Sigmoid colon (tissue), 3 donors: ENCODE measurements at regions not wholly inside any gene's neighbourhood (a gene's known extent, or its start where the extent isn't known, plus 50 kb on each side); places are given as distances from the start of the nearest gene placed in this dataset.

Experiments used
- POLR2A ChIP-seq, 2 donors: fragments of 450-650 bp; IDR thresholded peaks; one replicate each; pipeline ENCODE4 v1.6.1; 2016; ENCODE audit warnings: antibody characterized with exemption in 2 of 2, mild to moderate bottlenecking in 2 of 2, moderate library complexity in 2 of 2
- TF ChIP-seq, protein P1 (sequence below), 4 experiments: fragments of 450-650 bp in 3 of 4; fragments of 200-600 bp in 1 of 4; IDR thresholded peaks; one replicate each; pipeline ENCODE4 v1.5.1; 2016 to 2019; ENCODE audit warnings: antibody characterized with exemption in 4 of 4, mild to moderate bottlenecking in 3 of 4, moderate library complexity in 2 of 4

DNA sequence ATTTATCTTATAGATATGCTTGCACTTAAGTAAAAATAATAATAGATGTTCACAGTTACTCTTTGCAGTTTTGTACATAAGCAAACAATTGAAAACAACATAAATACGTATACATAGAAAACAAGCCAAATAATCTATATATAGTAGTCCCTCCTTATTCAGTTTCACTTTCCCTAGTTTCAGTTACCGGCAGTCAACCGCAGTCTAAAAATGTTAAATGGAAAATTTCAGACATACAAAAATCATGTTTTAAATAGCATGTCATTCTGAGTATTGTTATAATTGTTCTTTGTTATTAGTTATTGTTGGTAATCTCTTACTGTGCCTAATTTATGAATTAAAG is 262.0 kb downstream of the CGGBP1 start:
- no peak for TF ChIP-seq POLR2A (IDR thresholded peaks at IDR 0.05)
- TF ChIP-seq, protein P1, sequence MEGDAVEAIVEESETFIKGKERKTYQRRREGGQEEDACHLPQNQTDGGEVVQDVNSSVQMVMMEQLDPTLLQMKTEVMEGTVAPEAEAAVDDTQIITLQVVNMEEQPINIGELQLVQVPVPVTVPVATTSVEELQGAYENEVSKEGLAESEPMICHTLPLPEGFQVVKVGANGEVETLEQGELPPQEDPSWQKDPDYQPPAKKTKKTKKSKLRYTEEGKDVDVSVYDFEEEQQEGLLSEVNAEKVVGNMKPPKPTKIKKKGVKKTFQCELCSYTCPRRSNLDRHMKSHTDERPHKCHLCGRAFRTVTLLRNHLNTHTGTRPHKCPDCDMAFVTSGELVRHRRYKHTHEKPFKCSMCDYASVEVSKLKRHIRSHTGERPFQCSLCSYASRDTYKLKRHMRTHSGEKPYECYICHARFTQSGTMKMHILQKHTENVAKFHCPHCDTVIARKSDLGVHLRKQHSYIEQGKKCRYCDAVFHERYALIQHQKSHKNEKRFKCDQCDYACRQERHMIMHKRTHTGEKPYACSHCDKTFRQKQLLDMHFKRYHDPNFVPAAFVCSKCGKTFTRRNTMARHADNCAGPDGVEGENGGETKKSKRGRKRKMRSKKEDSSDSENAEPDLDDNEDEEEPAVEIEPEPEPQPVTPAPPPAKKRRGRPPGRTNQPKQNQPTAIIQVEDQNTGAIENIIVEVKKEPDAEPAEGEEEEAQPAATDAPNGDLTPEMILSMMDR (IDR thresholded peaks at IDR 0.05), result no peak
